GM12874 (cell line): ENCODE measurements at regions not wholly inside any gene's neighbourhood (a gene's known extent, or its start where the extent isn't known, plus 50 kb on each side); places are given as distances from the start of the nearest gene placed in this dataset.

Experiments
- TF ChIP-seq, protein P1 (sequence below): IDR thresholded peaks from 2 replicates; pipeline ENCODE4 v1.5.1; 2011; ENCODE audit warnings: low read depth, mild to moderate bottlenecking, control low read depth, low read length, moderate library complexity; ENCODE audit not compliant: insufficient read depth

DNA sequence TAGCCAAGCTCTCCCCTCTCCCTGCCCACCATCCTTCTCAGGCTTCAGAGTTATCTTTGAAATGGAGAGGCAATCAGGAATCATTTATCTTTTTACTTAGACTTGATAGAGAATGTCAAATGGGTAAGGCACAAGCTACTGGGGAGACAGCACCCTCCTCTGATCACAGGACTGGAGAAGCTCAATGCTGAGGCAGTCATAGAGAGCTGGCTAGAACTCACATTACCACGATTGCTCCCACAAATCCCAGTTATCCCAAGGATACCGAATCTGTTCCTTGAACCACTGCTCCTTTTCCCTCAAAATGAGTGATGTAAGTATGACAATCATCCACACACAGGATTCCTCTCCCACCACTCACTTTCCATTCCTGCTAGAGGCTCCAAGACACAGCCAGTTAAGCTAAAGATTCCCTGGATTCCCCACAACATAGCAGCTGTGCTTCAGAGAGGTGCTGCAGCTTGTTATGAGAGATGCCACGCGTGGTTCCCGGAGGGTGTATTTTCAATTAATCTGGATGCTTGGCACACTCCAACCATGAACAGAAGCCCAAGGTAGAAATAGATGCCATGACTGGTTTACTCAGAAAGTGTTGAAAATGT is 96.2 kb upstream of the VGLL2 start:
- TF ChIP-seq, protein P1, sequence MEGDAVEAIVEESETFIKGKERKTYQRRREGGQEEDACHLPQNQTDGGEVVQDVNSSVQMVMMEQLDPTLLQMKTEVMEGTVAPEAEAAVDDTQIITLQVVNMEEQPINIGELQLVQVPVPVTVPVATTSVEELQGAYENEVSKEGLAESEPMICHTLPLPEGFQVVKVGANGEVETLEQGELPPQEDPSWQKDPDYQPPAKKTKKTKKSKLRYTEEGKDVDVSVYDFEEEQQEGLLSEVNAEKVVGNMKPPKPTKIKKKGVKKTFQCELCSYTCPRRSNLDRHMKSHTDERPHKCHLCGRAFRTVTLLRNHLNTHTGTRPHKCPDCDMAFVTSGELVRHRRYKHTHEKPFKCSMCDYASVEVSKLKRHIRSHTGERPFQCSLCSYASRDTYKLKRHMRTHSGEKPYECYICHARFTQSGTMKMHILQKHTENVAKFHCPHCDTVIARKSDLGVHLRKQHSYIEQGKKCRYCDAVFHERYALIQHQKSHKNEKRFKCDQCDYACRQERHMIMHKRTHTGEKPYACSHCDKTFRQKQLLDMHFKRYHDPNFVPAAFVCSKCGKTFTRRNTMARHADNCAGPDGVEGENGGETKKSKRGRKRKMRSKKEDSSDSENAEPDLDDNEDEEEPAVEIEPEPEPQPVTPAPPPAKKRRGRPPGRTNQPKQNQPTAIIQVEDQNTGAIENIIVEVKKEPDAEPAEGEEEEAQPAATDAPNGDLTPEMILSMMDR: no peak

GRCh38 chr6:117169781-117170281 is 95.5 kb upstream of the VGLL2 start:
- TF ChIP-seq, protein P1: no peak

- TF ChIP-seq, protein P1: no peak
These were observed 90.5 kb upstream of the VGLL2 start for GRCh38 chr6:117174835-117175360.

GRCh38 chr6:117188627-117189201 is 76.6 kb upstream of the VGLL2 start:
- TF ChIP-seq, protein P1: peak; percentile 43; the same call in 1 of the 2 replicates

- TF ChIP-seq, protein P1: no peak
These were observed 74.3 kb upstream of the VGLL2 start for GRCh38 chr6:117191009-117191408.

- TF ChIP-seq, protein P1: no peak
These were observed 73.9 kb upstream of the VGLL2 start for GRCh38 chr6:117191448-117191847.

DNA sequence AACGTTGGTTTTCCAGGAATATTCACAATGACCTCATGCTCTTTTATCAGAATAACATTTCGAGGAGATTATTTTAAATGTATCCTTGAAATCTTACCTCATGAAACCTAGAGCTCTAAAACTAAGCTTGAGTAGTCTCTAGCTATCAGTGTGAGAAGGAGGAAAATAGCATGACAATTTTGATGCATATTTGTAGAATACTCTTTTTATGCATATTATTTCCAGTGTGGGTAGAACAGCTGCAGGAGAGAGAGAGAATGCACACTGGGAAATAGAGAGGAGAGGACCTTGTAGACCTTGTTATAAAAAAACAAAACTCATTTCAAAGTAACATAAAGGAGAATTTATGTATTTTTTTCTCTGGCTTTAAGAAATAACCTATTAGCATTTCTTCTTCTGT is 71.1 kb upstream of the VGLL2 start:
- TF ChIP-seq, protein P1: no peak
